Activated T-cell treated with anti-CD3 and anti-CD28 coated beads, Interleukin-2, amount 50 U/mL, for 1 hour (primary cell): ENCODE measurements at regions not wholly inside any gene's neighbourhood (a gene's known extent, or its start where the extent isn't known, plus 50 kb on each side); places are given as distances from the start of the nearest gene placed in this dataset.
"Not testable (repeated sequence)": the region's sequence is repeated elsewhere in the genome, so short reads cannot be mapped to it uniquely, and the experiment has no call there.

ENCODE experiments used
- DNase-seq: peaks from one replicate; pipeline ENCODE4 v3.0.0-alpha.2; 2020

- no peak for DNase-seq
These were observed 743.8 kb downstream of the TAF11L14 start for GRCh38 chr5:18378066-18378465.

GRCh38 chr5:18379189-18379588, 744.9 kb downstream of the TAF11L14 start:
- no peak for DNase-seq

- DNase-seq: no peak
These were observed 746.6 kb downstream of the TAF11L14 start for GRCh38 chr5:18380729-18381362.

GRCh38 chr5:18393565-18394442, 759.5 kb downstream of the TAF11L14 start:
- DNase-seq: peak; percentile 20

GRCh38 chr5:18394443-18394804, 760.2 kb downstream of the TAF11L14 start:
- no peak for DNase-seq

- DNase-seq: no peak
These were observed 761.2 kb downstream of the TAF11L14 start for GRCh38 chr5:18395126-18396110.

GRCh38 chr5:18397371-18397770, 763.1 kb downstream of the TAF11L14 start:
- DNase-seq: no peak

GRCh38 chr5:18397891-18398290, 763.6 kb downstream of the TAF11L14 start:
- no peak for DNase-seq

GRCh38 chr5:18399461-18400327, 765.4 kb downstream of the TAF11L14 start:
- not testable (repeated sequence) for DNase-seq

GRCh38 chr5:18403141-18403540, 768.9 kb downstream of the TAF11L14 start:
- no peak for DNase-seq

- DNase-seq: no peak
These were observed 769.7 kb downstream of the TAF11L14 start for GRCh38 chr5:18403941-18404438.

- no peak for DNase-seq
These were observed 786.5 kb downstream of the TAF11L14 start for GRCh38 chr5:18420711-18421110.

GRCh38 chr5:18433336-18433735, 799.1 kb downstream of the TAF11L14 start:
- no peak for DNase-seq

- DNase-seq: no peak
These were observed 803.9 kb downstream of the TAF11L14 start for GRCh38 chr5:18438126-18438525.

GRCh38 chr5:18455521-18455920, 821.3 kb downstream of the TAF11L14 start:
- DNase-seq: no peak

GRCh38 chr5:18457255-18457654, 823.0 kb downstream of the TAF11L14 start:
- DNase-seq: no peak

- DNase-seq: no peak
These were observed 827.5 kb downstream of the TAF11L14 start for GRCh38 chr5:18461766-18462165.

GRCh38 chr5:18465833-18466681, 831.8 kb downstream of the TAF11L14 start:
- no peak for DNase-seq

GRCh38 chr5:18466731-18467130, 832.5 kb downstream of the TAF11L14 start:
- DNase-seq: no peak

- not testable (repeated sequence) for DNase-seq
These were observed 837.5 kb downstream of the TAF11L14 start for GRCh38 chr5:18471791-18472190.

- DNase-seq: no peak
These were observed 849.2 kb downstream of the TAF11L14 start for GRCh38 chr5:18483451-18483850.
